Body of pancreas (tissue), 4 donors: ENCODE measurements at regions not wholly inside any gene's neighbourhood (a gene's known extent, or its start where the extent isn't known, plus 50 kb on each side); places are given as distances from the start of the nearest gene placed in this dataset.

ENCODE experiments used
- ATAC-seq: fragments of 150-250 bp; one replicate; pipeline ENCODE4 v1.9.1; 2016
- DNase-seq, 4 donors: peaks; one replicate each; pipeline ENCODE4 v3.0.0-alpha.2; 2019
- H3K27ac ChIP-seq, 4 donors: fragments of 200-600 bp; sonication (generic); 1 replicate in 3 of 4; 2 replicates in 1 of 4; pipeline versions ENCODE4 v1.5.1 to v1.6.1; 2016 to 2019; ENCODE audit warnings: mild to moderate bottlenecking in 1 of 4, mixed read lengths in 1 of 4, moderate library complexity in 1 of 4
- H3K27me3 ChIP-seq, 2 donors: fragments of 200-600 bp; sonication (generic); one replicate each; pipeline ENCODE4 v1.6.0; 2016; ENCODE audit warnings: mild to moderate bottlenecking in 1 of 2
- H3K36me3 ChIP-seq, 2 donors: fragments of 200-600 bp; sonication (generic); replicated peaks in 1 of 2; 2 replicates each; pipeline ENCODE4 v1.5.1; 2016; ENCODE audit warnings: low read depth in 2 of 2; ENCODE audit not compliant: insufficient read depth in 1 of 2
- H3K4me1 ChIP-seq: fragments of 200-600 bp; sonication (generic); one replicate; pipeline ENCODE4 v1.6.0; 2016
- H3K4me3 ChIP-seq, 2 donors: fragments of 200-600 bp; sonication (generic); 1 replicate in 1 of 2; 2 replicates in 1 of 2; pipeline ENCODE4 v1.5.1; 2016 to 2019
- H3K9me3 ChIP-seq, 3 donors: fragments of 200-600 bp; sonication (generic); 1 replicate in 2 of 3; 2 replicates in 1 of 3; pipeline ENCODE4 v1.5.1; 2016
- POLR2A ChIP-seq, 3 donors: fragments of 450-650 bp; IDR thresholded peaks; one replicate each; pipeline ENCODE4 v1.6.1; 2016; ENCODE audit warnings: antibody characterized with exemption in 3 of 3, mild to moderate bottlenecking in 2 of 3
- WGBS, 2 donors: methylation state at CpG; one replicate each; pipeline ENCODE4 v1.1.5; 2017; 5-methylcytosine and 5-hydroxymethylcytosine counted together
- intact Hi-C: fragments of 100-400 bp; cut with DNase I; formaldehyde crosslinking; loops from one replicate; pipeline ENCODE4 v1.15.1; 2023
- TF ChIP-seq, protein P1 (sequence below), 7 experiments: fragments of 450-650 bp in 4 of 7; fragments of 200-600 bp in 3 of 7; sonication (generic) in 3 of 7; IDR thresholded peaks; one replicate each; pipeline ENCODE4 v1.5.1; 2016 to 2019; ENCODE audit warnings: antibody characterized with exemption in 7 of 7

DNA sequence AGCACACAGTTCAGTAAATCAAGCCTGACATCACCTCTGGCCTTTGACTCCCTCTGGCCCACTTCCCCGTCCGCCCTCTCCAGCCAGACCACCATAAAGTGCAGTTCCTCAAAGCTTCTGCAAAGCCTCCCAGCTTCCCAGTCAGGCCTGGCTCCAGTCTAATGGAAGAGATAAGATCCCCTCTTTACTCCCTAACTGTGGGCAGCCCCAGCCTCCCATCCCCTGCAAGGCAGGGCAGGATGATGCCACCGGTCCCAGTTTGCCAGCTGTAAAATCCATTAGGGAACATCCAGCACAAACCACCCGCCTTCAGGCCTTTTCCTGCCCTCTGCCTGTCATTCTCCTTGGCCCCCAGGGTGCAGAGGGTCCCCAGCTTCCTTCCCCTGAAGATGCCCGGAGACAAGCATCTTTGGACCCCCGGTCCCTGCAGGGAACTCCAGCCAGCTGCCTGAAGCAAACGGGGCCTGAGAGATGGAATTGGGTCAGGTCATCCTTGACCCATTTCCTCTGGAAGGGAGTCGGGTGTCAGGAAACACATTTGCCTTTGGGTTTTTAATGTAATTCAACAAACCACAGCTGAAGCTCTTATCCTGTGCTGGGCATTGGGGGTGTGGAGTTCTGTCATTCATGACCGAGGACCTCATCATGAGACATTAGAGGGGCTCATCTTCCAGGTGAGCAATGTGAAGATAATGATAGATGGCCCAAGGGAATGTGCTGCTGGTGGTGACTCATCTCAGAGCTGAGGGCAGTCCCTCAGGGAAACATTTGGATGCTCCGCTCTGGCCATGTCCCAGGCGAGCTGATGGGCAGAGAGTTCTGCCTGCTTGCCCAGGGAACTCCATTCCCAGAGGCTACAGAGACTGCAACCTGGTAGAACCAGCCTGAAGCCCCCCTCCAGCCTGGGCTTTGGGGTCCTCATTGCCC is 93.8 kb upstream of the CLMN start:
- WGBS, 2 donors = 73 to 86% methylated on average over 9 to 11 of the region's 11 CpGs

GRCh38 chr14:95410838-95411237 is 91.1 kb upstream of the CLMN start:
- ATAC-seq = no peak
- Histone ChIP-seq H3K27ac (no peak overlapping the region), H3K27me3 (no peaks in the 10 kb centered on the region), H3K9me3 (no peaks in the 10 kb centered on the region), H3K4me3 (no peak overlapping the region), H3K36me3 (no peaks in the 10 kb centered on the region), H3K4me1 (no peaks in the 10 kb centered on the region)
- WGBS, 2 donors = 84% methylated on average over 2 of the region's 2 CpGs; no CpG with 5 or more reads in 1 of the 2 donors
- TF ChIP-seq, protein P1, sequence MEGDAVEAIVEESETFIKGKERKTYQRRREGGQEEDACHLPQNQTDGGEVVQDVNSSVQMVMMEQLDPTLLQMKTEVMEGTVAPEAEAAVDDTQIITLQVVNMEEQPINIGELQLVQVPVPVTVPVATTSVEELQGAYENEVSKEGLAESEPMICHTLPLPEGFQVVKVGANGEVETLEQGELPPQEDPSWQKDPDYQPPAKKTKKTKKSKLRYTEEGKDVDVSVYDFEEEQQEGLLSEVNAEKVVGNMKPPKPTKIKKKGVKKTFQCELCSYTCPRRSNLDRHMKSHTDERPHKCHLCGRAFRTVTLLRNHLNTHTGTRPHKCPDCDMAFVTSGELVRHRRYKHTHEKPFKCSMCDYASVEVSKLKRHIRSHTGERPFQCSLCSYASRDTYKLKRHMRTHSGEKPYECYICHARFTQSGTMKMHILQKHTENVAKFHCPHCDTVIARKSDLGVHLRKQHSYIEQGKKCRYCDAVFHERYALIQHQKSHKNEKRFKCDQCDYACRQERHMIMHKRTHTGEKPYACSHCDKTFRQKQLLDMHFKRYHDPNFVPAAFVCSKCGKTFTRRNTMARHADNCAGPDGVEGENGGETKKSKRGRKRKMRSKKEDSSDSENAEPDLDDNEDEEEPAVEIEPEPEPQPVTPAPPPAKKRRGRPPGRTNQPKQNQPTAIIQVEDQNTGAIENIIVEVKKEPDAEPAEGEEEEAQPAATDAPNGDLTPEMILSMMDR (IDR thresholded peaks at IDR 0.05) = no peak
- no peak for TF ChIP-seq POLR2A (IDR thresholded peaks at IDR 0.05)
- DNase-seq = no peak
- intact Hi-C loops = no loop called here

More for the DNA sequence above, 93.8 kb upstream of the CLMN start:
- Histone ChIP-seq H3K9me3 (no peaks in the 10 kb centered on the region), H3K36me3 (no peaks in the 10 kb centered on the region), H3K27ac (no peak overlapping the region), H3K4me1 (no peaks in the 10 kb centered on the region), H3K4me3 (no peak overlapping the region), H3K27me3 (no peaks in the 10 kb centered on the region)
- intact Hi-C loops = no loop called here
- no peak for DNase-seq
- no peak for ATAC-seq
- TF ChIP-seq, protein P1 (IDR thresholded peaks at IDR 0.05) = no peak
- no peak for TF ChIP-seq POLR2A (IDR thresholded peaks at IDR 0.05)

DNA sequence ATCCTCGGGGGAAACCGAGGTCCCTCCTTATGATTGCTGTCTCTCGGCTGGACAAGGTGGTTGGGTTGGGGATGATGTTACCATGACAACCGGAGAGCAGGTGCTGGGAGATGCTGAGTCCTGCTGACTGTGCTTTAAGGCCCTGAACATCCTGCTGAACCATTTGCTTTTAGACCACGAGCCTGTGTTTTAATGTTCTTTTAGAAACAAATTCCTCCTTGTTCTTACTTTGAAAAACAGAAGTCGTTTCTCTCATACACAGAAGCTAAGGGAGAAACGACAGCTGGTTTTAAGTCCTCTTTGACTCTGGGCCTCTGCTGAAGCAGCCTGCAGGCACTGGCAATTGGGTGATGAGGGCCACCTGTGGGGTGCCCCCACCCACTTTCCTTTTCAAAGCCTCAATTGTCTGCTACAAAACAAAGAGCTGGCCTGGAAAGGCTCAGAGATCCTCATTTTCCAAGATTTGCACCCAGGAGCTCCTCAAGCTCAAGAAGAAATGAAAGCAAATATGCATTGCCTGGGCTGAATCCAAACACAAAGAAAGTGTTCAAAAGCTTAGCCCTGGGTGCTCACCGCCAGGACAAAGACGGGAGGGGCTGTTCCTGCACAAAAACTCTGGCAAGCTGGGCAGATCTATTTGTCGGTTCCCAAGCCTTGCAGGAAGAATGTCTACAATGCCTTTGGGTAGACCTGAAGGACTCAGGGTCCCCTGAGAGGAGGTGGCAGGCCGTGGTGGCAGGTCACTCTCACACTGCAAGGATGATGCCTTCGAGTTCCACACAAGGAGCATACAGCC is 90.0 kb upstream of the CLMN start:
- ATAC-seq = no peak

GRCh38 chr14:95408731-95409476 is 89.2 kb upstream of the CLMN start:
- Histone ChIP-seq H3K4me1 (no peaks in the 10 kb centered on the region), H3K4me3 (no peak overlapping the region), H3K9me3 (no peaks in the 10 kb centered on the region), H3K27ac (no peak overlapping the region), H3K36me3 (no peaks in the 10 kb centered on the region), H3K27me3 (no peaks in the 10 kb centered on the region)
- TF ChIP-seq POLR2A (IDR thresholded peaks at IDR 0.05) = no peak
- TF ChIP-seq, protein P1 (IDR thresholded peaks at IDR 0.05) = no peak
- WGBS, 2 donors = 86 to 90% methylated on average over 15 to 17 of the region's 17 CpGs
- ATAC-seq = no peak
- DNase-seq = no peak
- intact Hi-C loops = no loop called here

More for the DNA sequence above, 90.0 kb upstream of the CLMN start:
- no peak for DNase-seq
- intact Hi-C loops = no loop called here
- Histone ChIP-seq H3K9me3 (no peaks in the 10 kb centered on the region), H3K27me3 (no peaks in the 10 kb centered on the region), H3K27ac (no peak overlapping the region), H3K36me3 (no peaks in the 10 kb centered on the region), H3K4me3 (no peak overlapping the region), H3K4me1 (no peaks in the 10 kb centered on the region)
- no peak for TF ChIP-seq POLR2A (IDR thresholded peaks at IDR 0.05)
- TF ChIP-seq, protein P1 (IDR thresholded peaks at IDR 0.05) = no peak
- 58% methylated on average over 12 of the region's 12 CpGs for WGBS, 2 donors
